ENCODE measurements at regions not wholly inside any gene's neighbourhood (a gene's known extent, or its start where the extent isn't known, plus 50 kb on each side); places are given as distances from the start of the nearest gene placed in this dataset.
"Not testable (repeated sequence)": the region's sequence is repeated elsewhere in the genome, so short reads cannot be mapped to it uniquely, and the experiment has no call there.

GRCh38 chr5:123701511-123702200, 189.7 kb downstream of the CSNK1G3 start:
- TF ChIP-seq CTCF (IDR thresholded peaks at IDR 0.05; ENCODE audit: unreplicated experiment in 3 of 3) = no peak
- no peaks in the 10 kb centered on the region for H3K4me1 Mint-ChIP-seq
- H3K27me3 Mint-ChIP-seq (ENCODE audit: low read depth) = no peaks in the 10 kb centered on the region
- H3K27ac Mint-ChIP-seq = no peak overlapping the region
- no peaks in the 10 kb centered on the region for H3K9me3 Mint-ChIP-seq
- H3K36me3 Mint-ChIP-seq (ENCODE audit: low read depth) = no peaks in the 10 kb centered on the region
- no peak overlapping the region for H3K4me3 Mint-ChIP-seq

GRCh38 chr5:123700624-123701287, 188.8 kb downstream of the CSNK1G3 start:
- no peaks in the 10 kb centered on the region for H3K4me1 Mint-ChIP-seq
- no peak for TF ChIP-seq CTCF (IDR thresholded peaks at IDR 0.05; ENCODE audit: unreplicated experiment in 3 of 3)
- no peaks in the 10 kb centered on the region for H3K9me3 Mint-ChIP-seq
- H3K4me3 Mint-ChIP-seq = no peak overlapping the region
- H3K27me3 Mint-ChIP-seq (ENCODE audit: low read depth) = no peaks in the 10 kb centered on the region
- H3K27ac Mint-ChIP-seq = no peak overlapping the region
- H3K36me3 Mint-ChIP-seq (ENCODE audit: low read depth) = no peaks in the 10 kb centered on the region

- Mint-ChIP-seq H3K4me3 (no peak overlapping the region), H3K27me3 (ENCODE audit: low read depth) (no peaks in the 10 kb centered on the region), H3K4me1 (no peaks in the 10 kb centered on the region), H3K36me3 (ENCODE audit: low read depth) (no peaks in the 10 kb centered on the region), H3K9me3 (no peaks in the 10 kb centered on the region), H3K27ac (no peak overlapping the region)
- no peak for TF ChIP-seq CTCF (IDR thresholded peaks at IDR 0.05; ENCODE audit: unreplicated experiment in 3 of 3)
These were observed 187.6 kb downstream of the CSNK1G3 start for GRCh38 chr5:123699571-123699970.

DNA sequence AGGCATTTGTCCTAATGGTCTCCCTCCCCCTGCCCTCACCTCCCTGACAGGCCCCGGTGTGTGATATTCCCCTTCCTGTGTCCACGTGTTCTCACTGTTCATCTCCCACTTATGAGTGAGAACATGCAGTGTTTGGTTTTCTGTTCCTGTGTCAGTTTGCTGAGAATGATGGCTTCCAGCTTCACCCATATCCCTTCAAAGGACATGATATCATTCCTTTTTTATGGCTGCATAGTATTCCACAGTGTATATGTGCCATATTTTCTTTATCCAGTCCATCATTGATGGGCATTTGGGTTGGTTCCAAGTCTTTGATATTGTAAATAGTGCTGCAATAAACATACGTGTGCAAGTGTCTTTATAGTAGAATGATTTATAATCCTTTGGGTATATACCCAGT, 187.0 kb downstream of the CSNK1G3 start:
- not testable (repeated sequence) for H3K4me3 Mint-ChIP-seq; H3K27ac Mint-ChIP-seq; H3K9me3 Mint-ChIP-seq; H3K4me1 Mint-ChIP-seq; H3K36me3 Mint-ChIP-seq (ENCODE audit: low read depth); H3K27me3 Mint-ChIP-seq (ENCODE audit: low read depth)

DNA sequence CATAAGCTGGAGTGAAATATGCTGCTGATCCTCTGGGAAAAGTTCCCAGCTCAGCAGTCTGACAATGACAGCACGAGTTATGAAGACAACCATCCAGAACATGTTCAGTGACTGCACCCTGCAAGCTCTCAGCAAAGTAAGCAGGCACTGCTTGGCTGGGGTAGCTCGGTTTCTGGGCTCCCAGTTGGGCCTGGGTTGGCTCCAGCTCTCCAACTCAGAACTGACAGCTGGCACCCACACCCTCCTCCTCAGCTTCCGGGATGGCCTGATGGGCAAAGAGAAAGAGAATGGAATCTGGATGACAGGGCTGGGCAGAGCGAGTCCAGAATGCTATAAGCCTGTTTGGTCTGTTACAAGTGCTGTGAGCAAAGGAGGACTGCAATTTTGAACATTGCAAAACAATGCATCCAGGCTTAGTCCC, 185.0 kb downstream of the CSNK1G3 start:
- H3K9me3 Mint-ChIP-seq = no peaks in the 10 kb centered on the region
- no peaks in the 10 kb centered on the region for H3K27me3 Mint-ChIP-seq (ENCODE audit: low read depth)
- no peak overlapping the region for H3K4me3 Mint-ChIP-seq
- TF ChIP-seq CTCF (IDR thresholded peaks at IDR 0.05; ENCODE audit: unreplicated experiment in 3 of 3) = no peak
- H3K36me3 Mint-ChIP-seq (ENCODE audit: low read depth) = no peaks in the 10 kb centered on the region
- H3K27ac Mint-ChIP-seq = peak overlapping the region; percentile 22 to 83 (median 38)
- H3K4me1 Mint-ChIP-seq = no peaks in the 10 kb centered on the region

DNA sequence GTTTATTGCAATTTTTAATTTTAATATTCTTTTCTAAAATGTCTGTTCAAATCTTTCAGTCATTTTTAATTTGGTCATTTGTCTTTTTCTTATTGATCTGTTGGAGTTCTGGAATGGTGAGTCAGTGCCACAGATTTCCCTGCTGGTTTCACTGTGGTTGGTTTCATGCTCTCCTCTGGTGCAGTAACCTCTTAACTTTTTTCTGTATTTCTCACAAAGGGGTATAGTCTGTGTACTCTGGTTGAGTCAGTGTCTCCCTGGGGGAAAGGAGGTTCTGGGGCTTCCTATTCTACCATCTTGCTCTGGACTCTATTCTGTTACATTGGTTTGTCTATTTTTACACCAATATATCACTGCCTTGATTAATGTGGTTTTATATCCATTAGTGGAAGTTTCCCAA, 178.8 kb downstream of the CSNK1G3 start:
- H3K4me1 Mint-ChIP-seq = no peaks in the 10 kb centered on the region
- no peak overlapping the region for H3K27ac Mint-ChIP-seq
- peaks cover 17% of the 10 kb centered on the region for H3K9me3 Mint-ChIP-seq
- no peaks in the 10 kb centered on the region for H3K27me3 Mint-ChIP-seq (ENCODE audit: low read depth)
- TF ChIP-seq CTCF (IDR thresholded peaks at IDR 0.05; ENCODE audit: unreplicated experiment in 3 of 3) = no peak
- H3K4me3 Mint-ChIP-seq = no peak overlapping the region
- H3K36me3 Mint-ChIP-seq (ENCODE audit: low read depth) = peaks cover 7% of the 10 kb centered on the region

All from nephron (organoid).